ENCODE measurements at regions not wholly inside any gene's neighbourhood (a gene's known extent, or its start where the extent isn't known, plus 50 kb on each side); places are given as distances from the start of the nearest gene placed in this dataset.

- no TSS peak for BruUV-seq (replicated peaks)
- H3K4ac ChIP-seq (ENCODE audit: low read depth, low read length): no peak overlapping the region
- TF ChIP-seq FOS (IDR thresholded peaks at IDR 0.05; ENCODE audit: low read depth, low read length) (no peak), MXI1 (IDR thresholded peaks at IDR 0.05; ENCODE audit: borderline replicate concordance, low read depth, low read length) (no peak), CEBPB (IDR thresholded peaks at IDR 0.05; ENCODE audit: low read depth, low read length) (no peak), BHLHE40 (IDR thresholded peaks at IDR 0.05; ENCODE audit: low read depth, low read length) (no peak)
- WGBS, 2 experiments (ENCODE audit: extremely low coverage in 2 of 2, insufficient read length in 1 of 2): no CpG with 5 or more reads among the region's 2 CpGs
- no peak overlapping the region for H3K4me2 ChIP-seq (ENCODE audit: low read depth, low read length)
- no peaks in the 10 kb centered on the region for H3K79me1 ChIP-seq (ENCODE audit: low read depth in 1 of 2, low read length in 2 of 2)
- H3K18ac ChIP-seq (ENCODE audit: low read depth, low read length): no peak overlapping the region
- dilution Hi-C loops (cut with HindIII; ENCODE audit: low sequenced_read_pairs, unreplicated experiment) (no loop called here), intact Hi-C loops (cut with micrococcal nuclease) (no loop called here), in situ Hi-C loops (cut with MboI; ENCODE audit: low sequenced_read_pairs) (no loop called here)
- no peak overlapping the region for H3K23ac ChIP-seq (ENCODE audit: low read depth, low read length)
- H3K4me1 ChIP-seq (ENCODE audit: control insufficient read depth, insufficient read depth, low read length): no peaks in the 10 kb centered on the region
- H2BK15ac ChIP-seq (ENCODE audit: low read depth, low read length): no peak overlapping the region
- H3K56ac ChIP-seq (ENCODE audit: extremely low read depth, insufficient read depth, low read length): no peak overlapping the region
- H2AK5ac ChIP-seq (ENCODE audit: low read depth, low read length): no peak overlapping the region
- ATAC-seq (ENCODE audit: low read depth): no peak
- H4K8ac ChIP-seq (ENCODE audit: low read depth in 2 of 2, low read length in 2 of 2): no peak overlapping the region
- H3K9me1 ChIP-seq (ENCODE audit: insufficient read depth, low read length): no peaks in the 10 kb centered on the region
- H4K20me1 ChIP-seq (ENCODE audit: insufficient read depth, low read length): no peaks in the 10 kb centered on the region
- no peak overlapping the region for H2AFZ ChIP-seq (replicated peaks; ENCODE audit: low read length, poor library complexity)
- H3K9me3 ChIP-seq (ENCODE audit: control insufficient read depth, insufficient read depth, low read length): peaks cover 20% of the 10 kb centered on the region; the same call in 1 of the 2 replicates
- no peak overlapping the region for H3K4me3 ChIP-seq (ENCODE audit: insufficient read depth, low read depth, low read length)
- ChIA-PET CTCF (no interaction called here), POLR2A (ENCODE audit: unreplicated experiment) (no interaction called here)
- no peak overlapping the region for H2BK120ac ChIP-seq (ENCODE audit: low read depth, low read length)
- H3K9ac ChIP-seq (ENCODE audit: low read depth, low read length): no peak overlapping the region
- no peak overlapping the region for H2AK9ac ChIP-seq (replicated peaks; ENCODE audit: low read depth, low read length, poor library complexity)
- no peak overlapping the region for H4K91ac ChIP-seq (ENCODE audit: insufficient read depth, low read depth, low read length)
- no peaks in the 10 kb centered on the region for H3K27me3 ChIP-seq (ENCODE audit: control insufficient read depth, insufficient read depth, low read length)
- H3K36me3 ChIP-seq (ENCODE audit: control insufficient read depth, insufficient read depth, low read length): no peaks in the 10 kb centered on the region
- no peak overlapping the region for H3K14ac ChIP-seq (replicated peaks; ENCODE audit: low read depth, low read length)
- DNase-seq: no peak
- H3K27ac ChIP-seq (ENCODE audit: insufficient read depth, low read length): no peak overlapping the region
- no peak overlapping the region for H2BK20ac ChIP-seq (ENCODE audit: low read depth, low read length)
- H4K5ac ChIP-seq (ENCODE audit: low read depth, low read length): no peak overlapping the region
- H2BK5ac ChIP-seq (ENCODE audit: low read depth, low read length, poor library complexity, severe bottlenecking): no peak overlapping the region
Measured at GRCh38 chr10:8171008-8171407, 116.5 kb downstream of the GATA3 start.

Measured in IMR-90 (cell line).